H1 (cell line): ENCODE measurements at regions not wholly inside any gene's neighbourhood (a gene's known extent, or its start where the extent isn't known, plus 50 kb on each side); places are given as distances from the start of the nearest gene placed in this dataset.

ENCODE experiments used
- EP300 ChIP-seq, 2 experiments: IDR thresholded peaks; 1 replicate in 1 of 2; 2 replicates in 1 of 2; pipeline ENCODE4 v1.6.1; 2011 to 2012; ENCODE audit warnings: low read depth in 2 of 2, low read length in 2 of 2, mild to moderate bottlenecking in 2 of 2, borderline replicate concordance in 1 of 2, inconsistent platforms in 1 of 2, moderate library complexity in 1 of 2
- POLR2A ChIP-seq, 2 experiments: IDR thresholded peaks; 1 replicate in 1 of 2; 2 replicates in 1 of 2; pipeline ENCODE4 v1.6.1; 2011; ENCODE audit warnings: low read depth in 2 of 2, low read length in 2 of 2, mild to moderate bottlenecking in 2 of 2; ENCODE audit errors: control extremely low read depth in 1 of 2
- SP2 ChIP-seq: IDR thresholded peaks from 2 replicates; pipeline ENCODE4 v1.6.1; 2012; ENCODE audit warnings: mild to moderate bottlenecking, low read length, inconsistent platforms
- ZNF274 ChIP-seq: IDR thresholded peaks from 2 replicates; pipeline ENCODE4 v1.7.0; 2012; ENCODE audit warnings: low read length, borderline replicate concordance; ENCODE audit errors: extremely low read depth
- TF ChIP-seq, protein P1 (sequence below): IDR thresholded peaks from 2 replicates; pipeline ENCODE4 v1.6.1; 2011; ENCODE audit warnings: low read length, improper control_type of control experiment
- TF ChIP-seq, protein P2 (sequence below), 3 experiments: IDR thresholded peaks; 1 replicate in 2 of 3; 2 replicates in 1 of 3; pipeline versions ENCODE4 v1.5.1 to v1.6.1; 2011; ENCODE audit warnings: low read length in 3 of 3, mild to moderate bottlenecking in 3 of 3, inconsistent platforms in 2 of 3, low read depth in 1 of 3, moderate library complexity in 1 of 3; ENCODE audit not compliant: insufficient read depth in 1 of 3; ENCODE audit errors: control extremely low read depth in 1 of 3

DNA sequence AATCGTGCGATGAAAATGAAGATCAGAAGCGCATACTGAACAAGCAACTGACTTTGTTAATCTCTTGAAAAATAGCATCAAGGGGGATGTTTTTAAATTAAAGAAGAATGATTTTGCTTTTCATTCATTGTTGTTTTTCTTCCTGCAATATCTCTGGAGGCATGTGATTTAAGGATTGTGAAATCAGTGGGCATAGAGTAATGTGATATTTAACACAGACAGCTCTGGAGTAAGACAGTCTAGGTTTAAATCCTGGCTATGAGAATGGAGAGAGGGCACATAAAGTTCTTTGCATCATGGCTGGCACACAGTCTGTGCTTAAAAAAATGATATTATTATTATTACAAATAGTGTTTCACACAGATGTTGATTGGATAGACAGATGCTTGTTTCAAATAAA is 243.1 kb upstream of the NBEA start:
- TF ChIP-seq EP300 (IDR thresholded peaks at IDR 0.05; ENCODE audit: borderline replicate concordance in 1 of 2, low read depth in 2 of 2, low read length in 2 of 2) (no peak), POLR2A (IDR thresholded peaks at IDR 0.05; ENCODE audit: control extremely low read depth in 1 of 2, low read depth in 2 of 2, low read length in 2 of 2) (no peak), SP2 (no peak), ZNF274 (no peak)
- TF ChIP-seq, protein P1, sequence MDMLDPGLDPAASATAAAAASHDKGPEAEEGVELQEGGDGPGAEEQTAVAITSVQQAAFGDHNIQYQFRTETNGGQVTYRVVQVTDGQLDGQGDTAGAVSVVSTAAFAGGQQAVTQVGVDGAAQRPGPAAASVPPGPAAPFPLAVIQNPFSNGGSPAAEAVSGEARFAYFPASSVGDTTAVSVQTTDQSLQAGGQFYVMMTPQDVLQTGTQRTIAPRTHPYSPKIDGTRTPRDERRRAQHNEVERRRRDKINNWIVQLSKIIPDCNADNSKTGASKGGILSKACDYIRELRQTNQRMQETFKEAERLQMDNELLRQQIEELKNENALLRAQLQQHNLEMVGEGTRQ, result no peak
- TF ChIP-seq, protein P2, sequence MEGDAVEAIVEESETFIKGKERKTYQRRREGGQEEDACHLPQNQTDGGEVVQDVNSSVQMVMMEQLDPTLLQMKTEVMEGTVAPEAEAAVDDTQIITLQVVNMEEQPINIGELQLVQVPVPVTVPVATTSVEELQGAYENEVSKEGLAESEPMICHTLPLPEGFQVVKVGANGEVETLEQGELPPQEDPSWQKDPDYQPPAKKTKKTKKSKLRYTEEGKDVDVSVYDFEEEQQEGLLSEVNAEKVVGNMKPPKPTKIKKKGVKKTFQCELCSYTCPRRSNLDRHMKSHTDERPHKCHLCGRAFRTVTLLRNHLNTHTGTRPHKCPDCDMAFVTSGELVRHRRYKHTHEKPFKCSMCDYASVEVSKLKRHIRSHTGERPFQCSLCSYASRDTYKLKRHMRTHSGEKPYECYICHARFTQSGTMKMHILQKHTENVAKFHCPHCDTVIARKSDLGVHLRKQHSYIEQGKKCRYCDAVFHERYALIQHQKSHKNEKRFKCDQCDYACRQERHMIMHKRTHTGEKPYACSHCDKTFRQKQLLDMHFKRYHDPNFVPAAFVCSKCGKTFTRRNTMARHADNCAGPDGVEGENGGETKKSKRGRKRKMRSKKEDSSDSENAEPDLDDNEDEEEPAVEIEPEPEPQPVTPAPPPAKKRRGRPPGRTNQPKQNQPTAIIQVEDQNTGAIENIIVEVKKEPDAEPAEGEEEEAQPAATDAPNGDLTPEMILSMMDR (IDR thresholded peaks at IDR 0.05; ENCODE audit: control extremely low read depth in 1 of 3, insufficient read depth in 1 of 3, low read depth in 1 of 3, low read length in 3 of 3), result no peak
